ENCODE measurements at regions not wholly inside any gene's neighbourhood (a gene's known extent, or its start where the extent isn't known, plus 50 kb on each side); places are given as distances from the start of the nearest gene placed in this dataset.
A peak's percentile ranks its signal among the peaks of the same experiment; 100 is the strongest.

DNA sequence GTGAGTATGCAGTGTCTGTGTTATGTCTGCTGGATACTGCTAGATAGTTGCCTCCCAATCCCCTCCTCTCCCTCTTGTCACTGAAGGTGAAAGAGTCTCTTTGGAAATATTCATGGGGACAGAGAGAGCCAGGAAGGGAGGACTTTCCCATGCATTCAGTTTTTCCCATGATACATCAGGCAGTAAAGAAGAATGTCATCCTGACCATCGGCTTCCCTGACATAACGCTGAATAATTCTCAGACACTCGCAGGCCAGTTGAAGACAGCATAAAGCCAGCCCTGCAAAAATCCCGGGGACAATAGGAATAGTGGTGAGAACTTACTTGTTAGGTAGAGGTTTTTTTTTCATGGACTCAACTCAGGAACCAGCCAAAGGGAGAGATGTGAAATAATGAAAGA is 58.1 kb downstream of the KLF4 start:
- Mint-ChIP-seq H3K27me3 (no peaks in the 10 kb centered on the region), H3K4me3 (no peak overlapping the region), H3K4me1 (no peaks in the 10 kb centered on the region), H3K9me3 (no peaks in the 10 kb centered on the region), H3K36me3 (ENCODE audit: low read depth) (no peaks in the 10 kb centered on the region), H3K27ac (no peak overlapping the region)
- POLR2A ChIA-PET = no interaction called here
- CTCF ChIA-PET = no interaction called here
- no peak for DNase-seq

GRCh38 chr9:107430071-107430470 is 59.5 kb downstream of the KLF4 start:
- no peaks in the 10 kb centered on the region for H3K27me3 Mint-ChIP-seq
- no peak overlapping the region for H3K4me3 Mint-ChIP-seq
- no peaks in the 10 kb centered on the region for H3K9me3 Mint-ChIP-seq
- POLR2A ChIA-PET = no interaction called here
- CTCF ChIA-PET = no interaction called here
- no peak overlapping the region for H3K27ac Mint-ChIP-seq
- no peaks in the 10 kb centered on the region for H3K36me3 Mint-ChIP-seq (ENCODE audit: low read depth)
- peaks cover 4% of the 10 kb centered on the region for H3K4me1 Mint-ChIP-seq
- no peak for DNase-seq

GRCh38 chr9:107426126-107426525 is 63.4 kb downstream of the KLF4 start:
- no peak overlapping the region for H3K27ac Mint-ChIP-seq
- H3K27me3 Mint-ChIP-seq = peaks cover 2% of the 10 kb centered on the region
- H3K4me1 Mint-ChIP-seq = peaks cover 6% of the 10 kb centered on the region
- no peak overlapping the region for H3K4me3 Mint-ChIP-seq
- no peaks in the 10 kb centered on the region for H3K36me3 Mint-ChIP-seq (ENCODE audit: low read depth)
- DNase-seq = no peak
- ChIA-PET CTCF (interaction anchor here (0.9 to 2.0 kb wide), 7 partner anchors 9 to 186 kb away, joined by 3 to 13 read pairs (median 5); no protein-coding TSS in a partner anchor), POLR2A (no interaction called here)
- H3K9me3 Mint-ChIP-seq = no peaks in the 10 kb centered on the region

GRCh38 chr9:107425101-107426025 is 64.2 kb downstream of the KLF4 start:
- H3K36me3 Mint-ChIP-seq (ENCODE audit: low read depth) = no peaks in the 10 kb centered on the region
- H3K27me3 Mint-ChIP-seq = peaks cover 2% of the 10 kb centered on the region
- CTCF ChIA-PET = interaction anchor here (0.6 to 2.0 kb wide), 10 partner anchors 10 to 185 kb away, joined by 3 to 13 read pairs (median 4); no protein-coding TSS in a partner anchor
- no peak overlapping the region for H3K27ac Mint-ChIP-seq
- no peak overlapping the region for H3K4me3 Mint-ChIP-seq
- H3K9me3 Mint-ChIP-seq = no peaks in the 10 kb centered on the region
- DNase-seq = peak; percentile 43
- peaks cover 6% of the 10 kb centered on the region for H3K4me1 Mint-ChIP-seq
- POLR2A ChIA-PET = no interaction called here

DNA sequence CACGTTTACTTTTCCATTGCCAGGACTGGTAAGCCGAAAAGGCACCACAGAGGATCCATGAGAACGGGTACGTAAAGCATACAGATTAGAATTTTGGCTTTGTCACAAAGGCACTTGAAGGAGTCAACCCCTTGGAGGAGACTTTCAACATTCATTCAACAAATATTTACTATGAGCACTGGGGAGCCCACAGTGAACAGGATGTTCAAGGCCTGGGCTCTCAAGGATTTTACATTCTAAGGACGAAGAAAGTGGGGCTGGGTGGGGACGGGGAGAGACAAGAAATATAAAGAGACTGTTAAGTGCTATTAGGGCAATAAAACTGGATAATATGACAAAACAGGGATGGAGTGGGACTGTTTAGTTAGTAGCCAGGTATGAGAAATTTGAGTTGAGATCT is 66.0 kb downstream of the KLF4 start:
- peaks cover 2% of the 10 kb centered on the region for H3K27me3 Mint-ChIP-seq
- no peak overlapping the region for H3K27ac Mint-ChIP-seq
- ChIA-PET CTCF (interaction anchor here (0.6 to 1.7 kb wide), 2 partner anchors 12 to 16 kb away, joined by 4 read pairs; no protein-coding TSS in a partner anchor), POLR2A (no interaction called here)
- H3K9me3 Mint-ChIP-seq = no peaks in the 10 kb centered on the region
- no peaks in the 10 kb centered on the region for H3K36me3 Mint-ChIP-seq (ENCODE audit: low read depth)
- DNase-seq = no peak
- H3K4me1 Mint-ChIP-seq = peaks cover 6% of the 10 kb centered on the region
- H3K4me3 Mint-ChIP-seq = no peak overlapping the region

DNA sequence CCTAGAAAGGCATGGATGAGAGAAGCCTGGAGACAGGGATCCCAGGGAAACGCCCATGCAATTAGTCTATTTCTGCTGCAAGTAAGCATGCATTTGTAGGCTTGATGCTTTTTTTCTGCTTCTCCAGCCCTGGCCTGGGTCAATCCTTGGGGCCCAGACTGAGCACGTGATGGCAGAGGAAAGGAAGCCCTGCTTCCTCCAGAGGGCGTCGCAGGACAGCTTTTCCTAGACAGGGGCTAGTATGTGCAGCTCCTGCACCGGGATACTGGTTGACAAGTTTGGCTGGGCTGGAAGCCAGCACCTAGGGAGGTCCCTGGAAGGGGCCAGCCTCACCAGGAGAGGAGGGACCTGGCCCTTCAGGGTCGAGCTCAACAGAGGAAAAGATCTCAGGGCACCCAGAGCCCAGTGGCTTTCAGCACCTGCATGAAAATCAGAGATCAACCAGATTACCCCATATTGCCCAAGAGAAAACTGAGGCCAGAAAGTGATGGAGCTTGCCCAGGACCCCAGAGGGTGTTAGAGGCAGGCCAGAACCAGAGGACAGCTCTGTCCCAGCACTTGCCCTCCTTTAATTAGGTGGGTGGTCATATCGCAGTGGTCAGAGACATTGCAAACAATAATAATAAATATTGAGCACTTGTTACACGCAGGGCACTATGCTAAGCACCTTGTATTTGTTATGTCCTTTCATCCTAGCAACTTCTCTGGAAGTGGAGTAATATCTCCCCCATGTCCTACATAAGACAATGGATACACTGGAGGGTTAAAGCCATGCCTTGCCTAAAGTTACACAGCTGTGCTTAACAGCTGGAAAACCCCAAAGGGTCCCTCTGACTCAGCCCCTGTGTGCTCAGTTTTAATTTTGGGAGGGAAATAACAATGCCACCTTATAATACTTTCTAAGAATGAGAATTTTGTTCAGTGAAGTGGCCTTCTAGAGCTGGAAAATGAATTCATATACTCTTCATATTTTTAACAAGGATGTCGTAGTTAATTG is 67.1 kb downstream of the KLF4 start:
- Mint-ChIP-seq H3K27me3 (peaks cover 2% of the 10 kb centered on the region), H3K9me3 (no peaks in the 10 kb centered on the region), H3K27ac (no peak overlapping the region), H3K4me3 (no peak overlapping the region), H3K4me1 (peaks cover 6% of the 10 kb centered on the region), H3K36me3 (ENCODE audit: low read depth) (no peaks in the 10 kb centered on the region)
- ChIA-PET CTCF (interaction anchor here (0.6 kb wide), 1 partner anchor 17 kb away, joined by 4 read pairs; no protein-coding TSS in a partner anchor), POLR2A (no interaction called here)
- DNase-seq = peak; percentile 19

DNA sequence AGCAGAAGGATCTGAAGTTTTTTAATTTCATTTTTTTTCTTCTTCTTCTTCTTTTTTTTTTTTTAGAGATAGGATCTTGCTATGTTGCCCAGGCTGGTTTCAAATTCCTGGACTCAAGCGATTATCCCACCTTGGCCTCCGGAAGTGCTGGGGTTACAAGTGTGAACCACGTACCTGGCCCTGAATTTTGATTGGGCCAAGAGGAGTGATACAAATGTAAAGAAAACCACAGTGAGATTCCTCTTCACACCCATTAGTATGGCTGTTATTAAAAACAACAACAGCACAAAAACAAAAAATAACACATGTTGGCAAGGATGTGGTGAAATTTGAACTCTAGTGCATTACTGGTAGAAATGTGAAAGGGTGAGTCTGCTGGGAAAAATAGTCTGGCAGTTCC is 79.1 kb downstream of the KLF4 start:
- POLR2A ChIA-PET = no interaction called here
- Mint-ChIP-seq H3K4me1 (no peaks in the 10 kb centered on the region), H3K27me3 (no peaks in the 10 kb centered on the region), H3K27ac (no peak overlapping the region), H3K9me3 (no peaks in the 10 kb centered on the region), H3K4me3 (no peak overlapping the region), H3K36me3 (ENCODE audit: low read depth) (no peaks in the 10 kb centered on the region)
- no peak for DNase-seq
- CTCF ChIA-PET = no interaction called here

- no peak for DNase-seq
- H3K36me3 Mint-ChIP-seq (ENCODE audit: low read depth) = no peaks in the 10 kb centered on the region
- ChIA-PET CTCF (no interaction called here), POLR2A (no interaction called here)
- H3K4me1 Mint-ChIP-seq = no peaks in the 10 kb centered on the region
- no peak overlapping the region for H3K27ac Mint-ChIP-seq
- H3K27me3 Mint-ChIP-seq = no peaks in the 10 kb centered on the region
- H3K9me3 Mint-ChIP-seq = no peaks in the 10 kb centered on the region
- H3K4me3 Mint-ChIP-seq = no peak overlapping the region
Measured at GRCh38 chr9:107409581-107410389, 79.8 kb downstream of the KLF4 start.

- no peaks in the 10 kb centered on the region for H3K9me3 Mint-ChIP-seq
Measured at GRCh38 chr9:107407675-107408074, 81.9 kb downstream of the KLF4 start.

DNA sequence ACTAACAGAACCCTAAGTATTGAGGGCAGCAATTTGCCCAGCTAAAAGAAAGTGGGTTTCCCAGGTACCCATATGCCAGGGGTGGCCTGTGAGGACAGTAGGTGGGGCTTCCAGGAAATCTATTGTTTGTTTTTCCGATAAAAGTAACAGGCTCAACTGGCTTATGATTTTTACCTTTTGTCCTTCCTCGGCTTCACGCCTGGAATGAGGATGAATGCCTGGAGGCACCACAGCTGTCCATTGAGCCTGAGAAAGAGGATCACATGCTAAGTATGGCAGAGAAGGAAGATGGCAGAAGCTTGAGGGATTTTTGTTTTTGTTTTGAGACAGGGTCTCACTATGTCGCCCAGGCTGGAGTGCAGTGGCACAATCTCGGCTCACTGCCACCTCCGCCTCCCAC is 84.1 kb downstream of the KLF4 start:
- Mint-ChIP-seq H3K36me3 (ENCODE audit: low read depth) (no peaks in the 10 kb centered on the region), H3K4me3 (no peak overlapping the region), H3K27ac (no peak overlapping the region), H3K4me1 (no peaks in the 10 kb centered on the region), H3K9me3 (no peaks in the 10 kb centered on the region), H3K27me3 (no peaks in the 10 kb centered on the region)
- CTCF ChIA-PET = no interaction called here
- no peak for DNase-seq
- POLR2A ChIA-PET = no interaction called here

More at GRCh38 chr9:107407675-107408074, 81.9 kb downstream of the KLF4 start:
- Mint-ChIP-seq H3K4me1 (no peaks in the 10 kb centered on the region), H3K4me3 (no peak overlapping the region), H3K27me3 (no peaks in the 10 kb centered on the region), H3K27ac (no peak overlapping the region), H3K36me3 (ENCODE audit: low read depth) (no peaks in the 10 kb centered on the region)
- POLR2A ChIA-PET = no interaction called here
- CTCF ChIA-PET = interaction anchor here (0.6 kb wide), 1 partner anchor 17 kb away, joined by 4 read pairs; no protein-coding TSS in a partner anchor
- no peak for DNase-seq

DNA sequence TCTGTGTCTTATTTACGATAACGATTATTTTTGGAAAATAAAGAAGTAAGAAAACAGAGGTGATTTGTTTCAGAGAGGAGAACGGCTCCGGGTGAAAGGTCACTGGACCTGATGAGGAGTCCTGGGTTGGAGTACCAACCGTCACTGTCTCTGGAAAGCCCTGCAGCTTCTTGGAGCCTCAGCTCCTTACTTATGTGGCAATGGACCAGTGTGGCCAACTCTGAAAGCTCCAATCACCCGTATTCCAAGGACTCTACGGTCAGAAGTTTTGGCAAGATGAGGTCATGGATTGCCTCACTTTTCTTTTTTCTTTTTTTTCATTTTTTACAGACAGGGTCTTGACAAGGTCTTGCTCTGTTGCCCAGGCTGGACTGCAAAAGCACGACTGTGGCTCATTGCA is 84.8 kb downstream of the KLF4 start:
- CTCF ChIA-PET = interaction anchor here (2.4 kb wide), 1 partner anchor 21 kb away, joined by 5 read pairs; no protein-coding TSS in a partner anchor
- Mint-ChIP-seq H3K27ac (no peak overlapping the region), H3K36me3 (ENCODE audit: low read depth) (no peaks in the 10 kb centered on the region), H3K9me3 (no peaks in the 10 kb centered on the region), H3K4me1 (no peaks in the 10 kb centered on the region), H3K4me3 (no peak overlapping the region), H3K27me3 (no peaks in the 10 kb centered on the region)
- POLR2A ChIA-PET = no interaction called here
- DNase-seq = no peak

DNA sequence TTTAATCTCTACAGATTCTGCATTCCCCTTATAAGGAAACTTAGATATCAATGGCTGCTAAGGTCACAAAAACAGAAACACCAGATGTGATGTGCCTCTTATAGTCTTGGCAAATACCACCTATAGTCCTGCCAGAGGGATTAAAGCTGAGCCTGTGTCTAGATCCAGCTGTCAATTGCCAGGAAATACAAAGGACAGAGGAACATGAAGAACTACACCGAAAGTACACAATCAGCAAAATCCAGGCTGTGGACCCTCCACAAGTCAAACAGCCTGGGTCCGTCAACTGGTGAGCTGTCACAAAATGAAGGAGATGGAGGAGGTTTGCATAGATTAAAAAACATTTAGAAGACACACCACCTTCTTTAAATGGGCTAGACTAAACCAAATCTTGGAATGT is 85.4 kb downstream of the KLF4 start:
- Mint-ChIP-seq H3K27me3 (no peaks in the 10 kb centered on the region), H3K27ac (no peak overlapping the region), H3K4me3 (no peak overlapping the region), H3K9me3 (no peaks in the 10 kb centered on the region), H3K4me1 (no peaks in the 10 kb centered on the region), H3K36me3 (ENCODE audit: low read depth) (no peaks in the 10 kb centered on the region)
- ChIA-PET CTCF (interaction anchor here (2.4 kb wide), 1 partner anchor 21 kb away, joined by 5 read pairs; no protein-coding TSS in a partner anchor), POLR2A (no interaction called here)
- DNase-seq = no peak
